ENCODE measurements at regions not wholly inside any gene's neighbourhood (a gene's known extent, or its start where the extent isn't known, plus 50 kb on each side); places are given as distances from the start of the nearest gene placed in this dataset.
"Not testable (repeated sequence)": the region's sequence is repeated elsewhere in the genome, so short reads cannot be mapped to it uniquely, and the experiment has no call there.

GRCh38 chr18:30160124-30160523, 882.4 kb downstream of the DSC3 start:
- Histone ChIP-seq H3K36me3 (ENCODE audit: control insufficient read depth in 2 of 2, insufficient read depth in 2 of 2, low read length in 2 of 2) (no peaks in the 10 kb centered on the region), H3K27me3 (ENCODE audit: control insufficient read depth in 2 of 2, insufficient read depth in 2 of 2, low read length in 2 of 2) (no peaks in the 10 kb centered on the region), H3K9ac (ENCODE audit: low read depth in 1 of 2, low read length in 2 of 2) (no peak overlapping the region), H3K27ac (ENCODE audit: low read depth in 2 of 2, low read length in 2 of 2) (no peak overlapping the region), H3K9me3 (ENCODE audit: control insufficient read depth in 2 of 2, low read length in 2 of 2) (no peaks in the 10 kb centered on the region), H3K4me3 (ENCODE audit: low read length in 2 of 2) (no peak overlapping the region), H3K4me1 (ENCODE audit: control insufficient read depth in 2 of 2, insufficient read depth in 2 of 2, low read length in 2 of 2) (no peaks in the 10 kb centered on the region)

DNA sequence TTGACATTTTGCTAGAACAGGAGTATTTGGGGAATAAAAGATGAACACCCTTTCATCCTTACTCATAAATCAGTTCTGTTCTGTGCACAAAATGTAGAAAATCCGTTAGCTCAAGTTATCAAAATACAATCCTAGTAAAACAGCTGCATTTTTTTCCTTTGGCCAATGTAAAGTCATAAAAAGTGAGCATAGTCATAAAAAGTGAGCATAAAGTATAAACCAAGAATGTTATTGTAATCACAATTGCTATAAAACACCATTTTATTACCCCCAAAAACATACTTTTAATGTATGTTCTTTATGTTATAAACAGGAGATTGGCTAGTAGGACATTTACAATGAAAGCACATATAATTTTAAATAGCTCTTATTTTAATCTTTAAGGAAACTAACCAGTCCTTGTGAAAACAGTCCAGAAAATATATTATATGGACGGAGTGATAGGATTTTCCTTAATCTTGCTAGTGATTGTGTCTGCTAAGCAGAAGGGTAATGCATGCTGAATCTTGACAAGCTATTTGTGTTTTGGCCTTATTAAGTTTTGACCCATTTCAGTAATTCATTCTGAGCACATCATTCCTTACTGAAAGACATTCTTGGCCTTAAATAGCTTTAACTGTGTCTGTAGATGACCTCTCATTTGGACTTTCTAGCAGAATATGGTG, 891.8 kb downstream of the DSC3 start:
- Histone ChIP-seq H3K27me3 (ENCODE audit: control insufficient read depth in 2 of 2, insufficient read depth in 2 of 2, low read length in 2 of 2) (no peaks in the 10 kb centered on the region), H3K9me3 (ENCODE audit: control insufficient read depth in 2 of 2, low read length in 2 of 2) (no peaks in the 10 kb centered on the region), H3K4me3 (ENCODE audit: low read length in 2 of 2) (no peak overlapping the region), H3K27ac (ENCODE audit: low read depth in 2 of 2, low read length in 2 of 2) (no peak overlapping the region), H3K36me3 (ENCODE audit: control insufficient read depth in 2 of 2, insufficient read depth in 2 of 2, low read length in 2 of 2) (no peaks in the 10 kb centered on the region), H3K9ac (ENCODE audit: low read depth in 1 of 2, low read length in 2 of 2) (no peak overlapping the region), H3K4me1 (ENCODE audit: control insufficient read depth in 2 of 2, insufficient read depth in 2 of 2, low read length in 2 of 2) (no peaks in the 10 kb centered on the region)

DNA sequence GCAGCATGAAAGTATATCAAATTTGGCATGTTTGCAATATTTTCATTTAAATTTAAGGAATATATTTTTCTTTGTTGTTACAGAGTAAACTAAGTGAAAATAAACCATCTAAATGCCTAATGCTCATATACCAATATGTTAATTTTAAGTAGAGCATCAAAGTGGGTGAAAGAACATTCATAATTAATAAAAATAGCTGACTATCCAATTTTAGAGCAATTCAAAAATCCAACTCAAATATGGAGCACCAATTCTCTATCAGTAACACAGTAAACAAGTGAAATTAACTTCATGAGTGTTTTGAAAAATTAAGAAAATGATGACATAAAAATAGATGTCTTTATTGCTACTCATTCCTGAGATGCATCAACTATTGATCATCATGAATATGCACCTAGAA, 893.0 kb downstream of the DSC3 start:
- Histone ChIP-seq H3K9me3 (ENCODE audit: control insufficient read depth in 2 of 2, low read length in 2 of 2) (no peaks in the 10 kb centered on the region), H3K9ac (ENCODE audit: low read depth in 1 of 2, low read length in 2 of 2) (no peak overlapping the region), H3K4me1 (ENCODE audit: control insufficient read depth in 2 of 2, insufficient read depth in 2 of 2, low read length in 2 of 2) (no peaks in the 10 kb centered on the region), H3K27ac (ENCODE audit: low read depth in 2 of 2, low read length in 2 of 2) (no peak overlapping the region), H3K36me3 (ENCODE audit: control insufficient read depth in 2 of 2, insufficient read depth in 2 of 2, low read length in 2 of 2) (no peaks in the 10 kb centered on the region), H3K4me3 (ENCODE audit: low read length in 2 of 2) (no peak overlapping the region), H3K27me3 (ENCODE audit: control insufficient read depth in 2 of 2, insufficient read depth in 2 of 2, low read length in 2 of 2) (no peaks in the 10 kb centered on the region)

GRCh38 chr18:30142870-30143269, 899.7 kb downstream of the DSC3 start:
- H3K27ac ChIP-seq (ENCODE audit: low read depth in 2 of 2, low read length in 2 of 2), result no peak overlapping the region
- no peaks in the 10 kb centered on the region for H3K36me3 ChIP-seq (ENCODE audit: control insufficient read depth in 2 of 2, insufficient read depth in 2 of 2, low read length in 2 of 2)

DNA sequence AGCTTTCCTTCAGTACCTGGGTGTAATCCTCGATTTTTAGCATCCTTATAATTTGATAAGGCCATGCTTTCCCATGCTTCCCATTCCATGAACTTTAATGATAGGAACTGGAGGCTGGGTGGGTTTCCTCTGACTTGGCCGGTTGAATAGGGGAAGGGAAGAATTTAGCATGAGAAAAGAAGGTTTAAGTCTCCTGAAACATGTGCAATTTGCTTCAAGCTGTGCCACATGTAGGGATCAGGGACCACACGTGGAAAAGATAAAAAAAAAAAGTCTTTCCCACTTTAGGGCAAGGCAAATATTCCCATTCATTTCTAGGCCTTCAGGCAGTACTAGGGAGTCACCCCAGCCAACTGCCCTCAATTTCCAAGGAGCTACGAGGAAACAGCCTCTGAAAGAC, 900.3 kb downstream of the DSC3 start:
- no peaks in the 10 kb centered on the region for H3K4me1 ChIP-seq (ENCODE audit: control insufficient read depth in 2 of 2, insufficient read depth in 2 of 2, low read length in 2 of 2)
- no peak overlapping the region for H3K9ac ChIP-seq (ENCODE audit: low read depth in 1 of 2, low read length in 2 of 2)
- H3K4me3 ChIP-seq (ENCODE audit: low read length in 2 of 2), result no peak overlapping the region
- H3K36me3 ChIP-seq (ENCODE audit: control insufficient read depth in 2 of 2, insufficient read depth in 2 of 2, low read length in 2 of 2), result no peaks in the 10 kb centered on the region
- peaks cover 0 to 2% of the 10 kb centered on the region in 2 donors for H3K9me3 ChIP-seq (ENCODE audit: control insufficient read depth in 2 of 2, low read length in 2 of 2)
- no peaks in the 10 kb centered on the region for H3K27me3 ChIP-seq (ENCODE audit: control insufficient read depth in 2 of 2, insufficient read depth in 2 of 2, low read length in 2 of 2)
- H3K27ac ChIP-seq (ENCODE audit: low read depth in 2 of 2, low read length in 2 of 2), result no peak overlapping the region

More at GRCh38 chr18:30142870-30143269, 899.7 kb downstream of the DSC3 start:
- Histone ChIP-seq H3K9ac (ENCODE audit: low read depth in 1 of 2, low read length in 2 of 2) (no peak overlapping the region), H3K27me3 (ENCODE audit: control insufficient read depth in 2 of 2, insufficient read depth in 2 of 2, low read length in 2 of 2) (no peaks in the 10 kb centered on the region), H3K4me3 (ENCODE audit: low read length in 2 of 2) (no peak overlapping the region), H3K4me1 (ENCODE audit: control insufficient read depth in 2 of 2, insufficient read depth in 2 of 2, low read length in 2 of 2) (no peaks in the 10 kb centered on the region), H3K9me3 (ENCODE audit: control insufficient read depth in 2 of 2, low read length in 2 of 2) (peaks cover 0 to 2% of the 10 kb centered on the region in 2 donors)

GRCh38 chr18:30141506-30141905, 901.0 kb downstream of the DSC3 start:
- not testable (repeated sequence) for H3K27ac ChIP-seq (ENCODE audit: low read depth in 2 of 2, low read length in 2 of 2); H3K27me3 ChIP-seq (ENCODE audit: control insufficient read depth in 2 of 2, insufficient read depth in 2 of 2, low read length in 2 of 2); H3K4me1 ChIP-seq (ENCODE audit: control insufficient read depth in 2 of 2, insufficient read depth in 2 of 2, low read length in 2 of 2); H3K36me3 ChIP-seq (ENCODE audit: control insufficient read depth in 2 of 2, insufficient read depth in 2 of 2, low read length in 2 of 2); H3K9ac ChIP-seq (ENCODE audit: low read depth in 1 of 2, low read length in 2 of 2); H3K4me3 ChIP-seq (ENCODE audit: low read length in 2 of 2); H3K9me3 ChIP-seq (ENCODE audit: control insufficient read depth in 2 of 2, low read length in 2 of 2)

GRCh38 chr18:30139631-30140287, 902.8 kb downstream of the DSC3 start:
- Histone ChIP-seq H3K36me3 (ENCODE audit: control insufficient read depth in 2 of 2, insufficient read depth in 2 of 2, low read length in 2 of 2) (no peaks in the 10 kb centered on the region), H3K4me1 (ENCODE audit: control insufficient read depth in 2 of 2, insufficient read depth in 2 of 2, low read length in 2 of 2) (no peaks in the 10 kb centered on the region), H3K9me3 (ENCODE audit: control insufficient read depth in 2 of 2, low read length in 2 of 2) (peaks cover 0 to 2% of the 10 kb centered on the region in 2 donors), H3K9ac (ENCODE audit: low read depth in 1 of 2, low read length in 2 of 2) (no peak overlapping the region), H3K27ac (ENCODE audit: low read depth in 2 of 2, low read length in 2 of 2) (no peak overlapping the region), H3K27me3 (ENCODE audit: control insufficient read depth in 2 of 2, insufficient read depth in 2 of 2, low read length in 2 of 2) (no peaks in the 10 kb centered on the region), H3K4me3 (ENCODE audit: low read length in 2 of 2) (no peak overlapping the region)

DNA sequence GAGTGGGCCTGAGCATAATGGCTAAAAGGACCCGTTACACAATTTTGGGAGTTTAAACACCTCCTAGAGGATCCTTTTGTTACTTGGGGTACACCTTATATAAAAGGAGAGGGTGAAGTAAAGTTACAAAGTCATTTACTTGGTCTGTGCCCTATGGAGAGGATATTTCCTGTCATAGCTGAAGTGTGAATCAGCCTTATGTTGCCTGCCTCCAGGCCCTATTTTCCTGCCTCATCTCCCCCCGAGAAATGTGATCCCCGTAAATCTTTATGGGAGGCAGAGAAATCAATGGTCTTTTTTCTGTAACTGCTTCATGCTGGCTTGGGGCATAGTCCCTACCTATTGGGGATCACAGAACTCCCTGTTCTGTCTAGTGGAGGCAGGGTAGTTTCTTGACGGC, 906.6 kb downstream of the DSC3 start:
- Histone ChIP-seq H3K4me3 (ENCODE audit: low read length in 2 of 2) (no peak overlapping the region), H3K4me1 (ENCODE audit: control insufficient read depth in 2 of 2, insufficient read depth in 2 of 2, low read length in 2 of 2) (no peaks in the 10 kb centered on the region), H3K9ac (ENCODE audit: low read depth in 1 of 2, low read length in 2 of 2) (no peak overlapping the region), H3K27me3 (ENCODE audit: control insufficient read depth in 2 of 2, insufficient read depth in 2 of 2, low read length in 2 of 2) (no peaks in the 10 kb centered on the region), H3K9me3 (ENCODE audit: control insufficient read depth in 2 of 2, low read length in 2 of 2) (peaks cover 0 to 2% of the 10 kb centered on the region in 2 donors), H3K36me3 (ENCODE audit: control insufficient read depth in 2 of 2, insufficient read depth in 2 of 2, low read length in 2 of 2) (no peaks in the 10 kb centered on the region), H3K27ac (ENCODE audit: low read depth in 2 of 2, low read length in 2 of 2) (no peak overlapping the region)

DNA sequence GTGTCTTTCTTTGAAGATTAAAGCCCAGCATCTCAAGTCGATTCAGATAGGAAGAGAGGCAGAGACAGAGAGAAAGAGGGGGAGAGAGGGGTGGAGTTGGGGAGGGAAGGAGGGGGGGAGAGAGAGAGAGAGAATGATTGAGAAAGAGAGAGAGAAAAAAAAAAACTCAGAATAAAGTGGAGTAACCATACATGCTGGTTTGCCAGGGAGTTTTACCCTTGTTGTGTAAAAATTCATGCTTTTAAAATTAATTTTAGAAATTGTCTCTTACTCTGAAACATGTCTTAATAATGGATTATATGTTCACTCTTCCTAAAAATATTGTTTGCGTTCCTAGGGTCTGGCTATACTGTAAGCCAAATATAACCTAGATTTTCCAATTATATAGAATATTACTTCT, 908.5 kb downstream of the DSC3 start:
- Histone ChIP-seq H3K4me3 (ENCODE audit: low read length in 2 of 2) (no peak overlapping the region), H3K9ac (ENCODE audit: low read depth in 1 of 2, low read length in 2 of 2) (no peak overlapping the region), H3K27me3 (ENCODE audit: control insufficient read depth in 2 of 2, insufficient read depth in 2 of 2, low read length in 2 of 2) (no peaks in the 10 kb centered on the region), H3K4me1 (ENCODE audit: control insufficient read depth in 2 of 2, insufficient read depth in 2 of 2, low read length in 2 of 2) (no peaks in the 10 kb centered on the region), H3K9me3 (ENCODE audit: control insufficient read depth in 2 of 2, low read length in 2 of 2) (no peaks in the 10 kb centered on the region), H3K36me3 (ENCODE audit: control insufficient read depth in 2 of 2, insufficient read depth in 2 of 2, low read length in 2 of 2) (no peaks in the 10 kb centered on the region), H3K27ac (ENCODE audit: low read depth in 2 of 2, low read length in 2 of 2) (no peak overlapping the region)

DNA sequence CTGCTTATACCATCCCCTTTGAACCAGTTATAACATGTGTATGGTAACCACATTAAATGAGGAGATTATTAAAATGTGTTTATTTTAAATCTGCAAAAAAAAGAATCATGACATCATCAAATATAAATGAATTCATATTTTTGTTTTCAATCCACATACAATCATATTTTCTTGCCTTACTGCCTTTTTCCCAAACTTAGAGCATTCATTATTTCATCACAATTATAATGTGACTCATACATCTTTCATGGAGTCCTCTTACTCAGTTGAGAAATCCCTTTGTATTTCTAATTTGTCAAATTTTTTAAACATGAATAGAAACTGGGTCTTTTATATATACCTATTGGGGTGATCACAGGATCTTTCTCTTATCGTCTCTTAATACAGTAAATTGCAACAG, 909.6 kb downstream of the DSC3 start:
- Histone ChIP-seq H3K4me1 (ENCODE audit: control insufficient read depth in 2 of 2, insufficient read depth in 2 of 2, low read length in 2 of 2) (no peaks in the 10 kb centered on the region), H3K4me3 (ENCODE audit: low read length in 2 of 2) (no peak overlapping the region), H3K36me3 (ENCODE audit: control insufficient read depth in 2 of 2, insufficient read depth in 2 of 2, low read length in 2 of 2) (no peaks in the 10 kb centered on the region), H3K27ac (ENCODE audit: low read depth in 2 of 2, low read length in 2 of 2) (no peak overlapping the region), H3K27me3 (ENCODE audit: control insufficient read depth in 2 of 2, insufficient read depth in 2 of 2, low read length in 2 of 2) (no peaks in the 10 kb centered on the region), H3K9ac (ENCODE audit: low read depth in 1 of 2, low read length in 2 of 2) (no peak overlapping the region), H3K9me3 (ENCODE audit: control insufficient read depth in 2 of 2, low read length in 2 of 2) (no peaks in the 10 kb centered on the region)

Data from mucosa of rectum (tissue), 2 donors.